Left ventricle myocardium inferior (tissue), 1 donor: ENCODE measurements at regions not wholly inside any gene's neighbourhood (a gene's known extent, or its start where the extent isn't known, plus 50 kb on each side); places are given as distances from the start of the nearest gene placed in this dataset.

ENCODE experiments used
- DNase-seq: peaks from one replicate; pipeline ENCODE4 v3.0.0-alpha.2; 2020
- H3K27ac ChIP-seq: fragments of 200-600 bp; replicated peaks from 2 replicates; pipeline ENCODE4 v1.8.0; 2021
- H3K27me3 ChIP-seq: fragments of 200-600 bp; 2 replicates; pipeline ENCODE4 v1.8.0; 2021; ENCODE audit warnings: low read depth
- H3K36me3 ChIP-seq: fragments of 200-600 bp; 2 replicates; pipeline ENCODE4 v1.8.0; 2021
- H3K4me1 ChIP-seq: fragments of 200-600 bp; 2 replicates; pipeline ENCODE4 v1.8.0; 2021
- H3K4me3 ChIP-seq: fragments of 200-600 bp; 2 replicates; pipeline ENCODE4 v1.8.0; 2021; ENCODE audit warnings: mild to moderate bottlenecking, moderate library complexity
- H3K9me3 ChIP-seq: fragments of 200-600 bp; replicated peaks from 2 replicates; pipeline ENCODE4 v1.8.0; 2021
- intact Hi-C: fragments of 100-400 bp; cut with micrococcal nuclease; formaldehyde crosslinking; loops from one replicate; pipeline ENCODE4 v1.11.0; 2022
- TF ChIP-seq, protein P1 (sequence below): fragments of 200-600 bp; IDR thresholded peaks from 2 replicates; pipeline ENCODE4 v1.8.0; 2021; ENCODE audit warnings: antibody characterized with exemption, mild to moderate bottlenecking, borderline replicate concordance
- donor health status: DM: no; HTN: yes; CAD: no; lungs with severe emphysema.

DNA sequence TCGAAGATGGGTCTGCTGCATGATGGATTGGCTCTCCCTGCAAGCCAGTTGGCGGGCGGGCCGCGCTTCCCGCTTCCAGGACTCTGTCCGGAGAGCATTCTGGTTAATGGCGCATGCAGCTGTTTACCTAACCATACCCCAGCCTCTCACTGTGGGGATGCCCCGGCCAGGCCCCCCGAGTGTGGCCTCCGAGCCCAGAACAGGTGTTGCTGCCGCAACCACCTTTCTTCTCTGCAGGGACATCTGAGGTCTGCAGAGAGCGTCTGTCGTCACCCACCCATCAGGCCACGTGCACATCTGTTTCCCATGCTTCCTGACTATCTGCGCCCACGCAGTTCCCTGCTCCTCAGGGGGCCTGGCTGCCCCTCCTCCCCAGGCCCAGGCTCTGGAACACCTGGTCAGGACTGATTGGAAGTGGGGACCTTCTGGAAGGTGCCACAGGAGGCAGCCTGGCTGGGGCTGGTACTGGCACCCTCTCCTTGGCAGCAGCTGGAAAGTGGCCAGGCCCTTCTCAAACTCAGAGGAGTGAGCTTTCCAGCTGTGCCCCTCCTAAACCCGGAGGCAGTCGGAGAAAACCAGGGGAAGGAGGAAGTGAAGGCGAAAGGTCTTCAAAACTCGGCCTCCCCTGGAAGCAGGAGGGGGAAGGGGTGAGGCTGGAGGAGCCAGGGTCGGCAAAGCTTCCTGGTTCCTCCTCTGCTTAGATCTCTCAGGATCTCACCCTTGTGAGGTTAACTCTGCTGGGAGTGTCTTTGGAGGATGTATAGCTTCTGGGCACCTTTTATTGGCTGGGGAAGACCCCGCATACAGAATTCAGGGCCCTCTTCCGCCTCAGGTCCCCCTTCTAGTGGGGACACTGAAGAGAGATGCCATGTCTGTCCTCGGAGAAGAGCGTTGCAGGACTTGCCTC is 64.5 kb upstream of the CIBAR2 start:
- intact Hi-C loops, result no loop called here
- no peaks in the 10 kb centered on the region for H3K9me3 ChIP-seq

DNA sequence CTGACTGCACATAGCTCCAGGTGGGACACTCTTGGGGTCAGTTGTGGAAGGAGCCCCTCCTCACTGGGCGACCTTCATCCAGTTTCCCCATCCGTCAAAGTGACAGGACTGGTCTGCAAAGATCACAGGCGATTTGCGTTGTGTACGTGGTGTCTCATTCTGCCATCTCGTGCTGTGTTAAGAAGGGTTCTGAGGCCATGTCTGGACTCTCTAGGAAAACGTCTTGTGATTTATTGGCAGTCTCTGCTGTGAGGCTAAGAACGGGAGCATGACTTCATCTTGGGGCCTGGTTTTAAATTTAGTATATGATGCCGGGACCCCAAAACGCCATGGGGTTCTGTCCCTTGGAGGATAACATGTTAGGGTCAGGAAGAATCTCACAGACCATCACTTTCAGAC is 65.2 kb upstream of the CIBAR2 start:
- DNase-seq, result no peak
- H3K27ac ChIP-seq, result no peak overlapping the region
- intact Hi-C loops, result no loop called here
- H3K4me3 ChIP-seq, result no peak overlapping the region
- H3K27me3 ChIP-seq, result no peaks in the 10 kb centered on the region
- TF ChIP-seq, protein P1, sequence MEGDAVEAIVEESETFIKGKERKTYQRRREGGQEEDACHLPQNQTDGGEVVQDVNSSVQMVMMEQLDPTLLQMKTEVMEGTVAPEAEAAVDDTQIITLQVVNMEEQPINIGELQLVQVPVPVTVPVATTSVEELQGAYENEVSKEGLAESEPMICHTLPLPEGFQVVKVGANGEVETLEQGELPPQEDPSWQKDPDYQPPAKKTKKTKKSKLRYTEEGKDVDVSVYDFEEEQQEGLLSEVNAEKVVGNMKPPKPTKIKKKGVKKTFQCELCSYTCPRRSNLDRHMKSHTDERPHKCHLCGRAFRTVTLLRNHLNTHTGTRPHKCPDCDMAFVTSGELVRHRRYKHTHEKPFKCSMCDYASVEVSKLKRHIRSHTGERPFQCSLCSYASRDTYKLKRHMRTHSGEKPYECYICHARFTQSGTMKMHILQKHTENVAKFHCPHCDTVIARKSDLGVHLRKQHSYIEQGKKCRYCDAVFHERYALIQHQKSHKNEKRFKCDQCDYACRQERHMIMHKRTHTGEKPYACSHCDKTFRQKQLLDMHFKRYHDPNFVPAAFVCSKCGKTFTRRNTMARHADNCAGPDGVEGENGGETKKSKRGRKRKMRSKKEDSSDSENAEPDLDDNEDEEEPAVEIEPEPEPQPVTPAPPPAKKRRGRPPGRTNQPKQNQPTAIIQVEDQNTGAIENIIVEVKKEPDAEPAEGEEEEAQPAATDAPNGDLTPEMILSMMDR, result no peak
- no peaks in the 10 kb centered on the region for H3K9me3 ChIP-seq
- H3K4me1 ChIP-seq, result peaks cover 72% of the 10 kb centered on the region
- no peaks in the 10 kb centered on the region for H3K36me3 ChIP-seq

More for the DNA sequence above, 64.5 kb upstream of the CIBAR2 start:
- Histone ChIP-seq H3K27me3 (no peaks in the 10 kb centered on the region), H3K36me3 (no peaks in the 10 kb centered on the region), H3K27ac (no peak overlapping the region), H3K4me1 (peaks cover 75% of the 10 kb centered on the region), H3K4me3 (no peak overlapping the region)
- DNase-seq, result no peak
- TF ChIP-seq, protein P1, result no peak

DNA sequence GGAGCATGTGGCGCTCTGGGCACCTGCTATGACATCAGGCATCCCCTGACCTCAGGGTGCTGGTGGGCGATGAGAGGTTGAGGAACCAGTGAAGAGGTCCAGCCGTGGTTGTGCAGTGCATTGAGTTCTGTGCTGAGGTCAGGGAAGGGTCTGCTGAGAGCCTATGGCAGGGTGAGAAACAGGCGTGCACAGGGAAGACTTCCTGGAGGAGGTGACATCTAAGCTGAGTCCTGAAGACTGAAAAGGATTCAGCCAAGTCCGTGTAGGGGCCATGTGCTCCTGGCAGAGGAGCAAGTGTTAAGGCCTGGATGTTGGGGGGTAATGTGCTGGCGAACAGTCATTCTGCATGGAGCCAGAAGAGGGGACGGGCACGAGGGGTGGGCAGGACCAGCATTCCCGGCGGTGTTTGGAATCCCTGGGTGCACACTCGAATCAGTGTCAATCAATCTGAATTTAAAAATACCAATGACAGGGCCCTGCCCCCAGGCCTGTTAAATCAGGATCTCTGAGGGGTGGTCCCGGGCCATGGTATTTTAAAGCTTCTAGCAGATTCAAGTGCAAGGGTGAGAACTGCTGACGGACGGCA is 65.8 kb upstream of the CIBAR2 start:
- H3K4me1 ChIP-seq, result peaks cover 66% of the 10 kb centered on the region
- H3K9me3 ChIP-seq, result no peaks in the 10 kb centered on the region
- no peak overlapping the region for H3K4me3 ChIP-seq
- TF ChIP-seq, protein P1, result no peak
- H3K36me3 ChIP-seq, result no peaks in the 10 kb centered on the region
- no peak overlapping the region for H3K27ac ChIP-seq
- no peaks in the 10 kb centered on the region for H3K27me3 ChIP-seq
- intact Hi-C loops, result no loop called here
- no peak for DNase-seq

DNA sequence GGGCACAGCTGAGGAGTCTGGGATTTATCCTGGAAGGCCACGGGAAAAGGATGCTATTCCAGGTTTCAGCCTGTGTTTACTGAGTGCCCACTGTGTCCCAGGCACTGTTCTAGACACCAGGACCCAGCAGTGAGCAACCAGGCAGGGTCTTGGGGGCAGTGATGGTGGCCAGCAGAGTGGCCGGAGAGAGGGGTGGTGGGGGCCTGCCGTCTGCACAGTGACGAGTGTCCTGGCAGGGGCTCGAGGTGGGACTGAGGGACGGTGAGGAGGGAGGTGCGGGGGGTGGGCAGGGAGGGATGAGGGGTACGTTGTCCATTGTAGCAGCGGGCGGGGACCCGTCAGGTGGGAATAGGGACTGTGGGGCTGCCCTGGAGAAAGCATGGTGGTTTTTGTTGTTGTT is 66.3 kb upstream of the CIBAR2 start:
- H3K27ac ChIP-seq, result no peak overlapping the region
- H3K4me1 ChIP-seq, result peaks cover 61% of the 10 kb centered on the region
- intact Hi-C loops, result no loop called here
- H3K9me3 ChIP-seq, result no peaks in the 10 kb centered on the region
- H3K27me3 ChIP-seq, result no peaks in the 10 kb centered on the region
- DNase-seq, result no peak
- no peak overlapping the region for H3K4me3 ChIP-seq
- peaks cover under 1% of the 10 kb centered on the region for H3K36me3 ChIP-seq
- TF ChIP-seq, protein P1, result no peak

DNA sequence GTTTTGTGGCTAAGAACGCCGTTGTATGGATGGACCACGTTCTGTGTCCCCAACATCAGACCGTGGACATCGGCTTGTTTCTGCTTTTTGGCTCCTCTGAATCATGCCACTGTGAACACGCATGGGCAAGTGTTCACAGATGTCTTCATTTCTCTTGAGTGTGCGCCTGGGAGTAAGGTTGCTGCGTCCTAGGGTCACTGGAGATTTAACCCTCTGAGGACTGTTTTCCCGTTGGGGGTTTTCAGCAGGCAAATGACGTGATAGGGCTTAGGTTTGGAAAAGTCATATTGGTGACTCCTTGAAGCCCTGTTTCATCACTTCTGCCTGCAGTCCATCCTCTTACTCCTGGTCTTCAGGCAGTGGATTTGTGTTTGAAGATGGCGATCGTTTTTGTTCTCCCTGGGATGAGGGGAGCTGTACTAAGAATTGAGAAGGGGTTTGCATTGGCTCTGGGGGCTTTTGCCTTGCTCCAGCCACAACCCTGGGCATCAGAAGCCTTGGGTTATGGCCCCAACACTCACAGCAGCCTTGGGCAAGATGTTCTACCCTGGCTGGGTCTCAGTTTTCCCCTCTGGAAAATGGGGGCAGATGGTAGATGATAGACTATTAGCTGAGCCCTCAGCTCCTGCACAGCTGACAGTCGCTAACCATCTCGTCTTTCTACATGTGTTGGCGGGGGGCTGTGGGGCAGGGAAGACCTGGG is 67.2 kb upstream of the CIBAR2 start:
- intact Hi-C loops, result no loop called here
- peaks cover 9% of the 10 kb centered on the region for H3K9me3 ChIP-seq
- H3K4me3 ChIP-seq, result no peak overlapping the region
- no peak overlapping the region for H3K27ac ChIP-seq
- TF ChIP-seq, protein P1, result no peak
- DNase-seq, result no peak
- H3K27me3 ChIP-seq, result no peaks in the 10 kb centered on the region
- H3K36me3 ChIP-seq, result peaks cover 10% of the 10 kb centered on the region
- H3K4me1 ChIP-seq, result peaks cover 52% of the 10 kb centered on the region
